ENCODE measurements at regions not wholly inside any gene's neighbourhood (a gene's known extent, or its start where the extent isn't known, plus 50 kb on each side); places are given as distances from the start of the nearest gene placed in this dataset.
"Not testable (repeated sequence)": the region's sequence is repeated elsewhere in the genome, so short reads cannot be mapped to it uniquely, and the experiment has no call there.

DNA sequence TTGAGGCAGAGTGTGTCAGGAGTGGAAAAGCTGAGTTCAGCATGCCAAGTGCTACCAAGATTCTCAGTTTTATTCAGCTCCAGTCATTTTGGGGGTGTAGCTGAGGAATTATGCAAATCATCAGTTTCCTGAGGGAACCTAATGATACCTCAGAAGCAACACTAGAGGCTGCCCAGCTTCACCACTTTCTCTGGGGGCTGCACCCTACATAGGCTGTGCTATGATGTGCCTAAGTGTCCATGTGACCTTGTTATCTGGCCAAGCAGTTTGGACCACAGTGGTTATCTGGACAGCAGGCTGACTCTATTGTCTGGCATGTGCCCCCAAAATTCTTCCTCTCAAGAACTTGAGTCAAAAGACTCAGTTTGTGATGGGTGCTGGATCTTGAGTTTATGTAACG is 374.6 kb upstream of the SYNCRIP start:
- H3K36me3 ChIP-seq, result no peaks in the 10 kb centered on the region
- 84% methylated on average over 1 of the region's 1 CpG for WGBS
- TF ChIP-seq POLR2A (IDR thresholded peaks at IDR 0.05) (no peak), POLR2AphosphoS5 (IDR thresholded peaks at IDR 0.05) (no peak)
- TF ChIP-seq, protein P1, sequence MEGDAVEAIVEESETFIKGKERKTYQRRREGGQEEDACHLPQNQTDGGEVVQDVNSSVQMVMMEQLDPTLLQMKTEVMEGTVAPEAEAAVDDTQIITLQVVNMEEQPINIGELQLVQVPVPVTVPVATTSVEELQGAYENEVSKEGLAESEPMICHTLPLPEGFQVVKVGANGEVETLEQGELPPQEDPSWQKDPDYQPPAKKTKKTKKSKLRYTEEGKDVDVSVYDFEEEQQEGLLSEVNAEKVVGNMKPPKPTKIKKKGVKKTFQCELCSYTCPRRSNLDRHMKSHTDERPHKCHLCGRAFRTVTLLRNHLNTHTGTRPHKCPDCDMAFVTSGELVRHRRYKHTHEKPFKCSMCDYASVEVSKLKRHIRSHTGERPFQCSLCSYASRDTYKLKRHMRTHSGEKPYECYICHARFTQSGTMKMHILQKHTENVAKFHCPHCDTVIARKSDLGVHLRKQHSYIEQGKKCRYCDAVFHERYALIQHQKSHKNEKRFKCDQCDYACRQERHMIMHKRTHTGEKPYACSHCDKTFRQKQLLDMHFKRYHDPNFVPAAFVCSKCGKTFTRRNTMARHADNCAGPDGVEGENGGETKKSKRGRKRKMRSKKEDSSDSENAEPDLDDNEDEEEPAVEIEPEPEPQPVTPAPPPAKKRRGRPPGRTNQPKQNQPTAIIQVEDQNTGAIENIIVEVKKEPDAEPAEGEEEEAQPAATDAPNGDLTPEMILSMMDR (IDR thresholded peaks at IDR 0.05), result no peak
- DNase-seq (ENCODE audit: low spot score), result no peak
- no peak overlapping the region for H3K4me3 ChIP-seq
- intact Hi-C loops (cut with DNase I), result no loop called here
- no peak overlapping the region for H3K27ac ChIP-seq
- no peaks in the 10 kb centered on the region for H3K27me3 ChIP-seq (replicated peaks; ENCODE audit: insufficient read depth)
- H3K9me3 ChIP-seq, result no peaks in the 10 kb centered on the region
- H3K4me1 ChIP-seq (replicated peaks), result no peaks in the 10 kb centered on the region

DNA sequence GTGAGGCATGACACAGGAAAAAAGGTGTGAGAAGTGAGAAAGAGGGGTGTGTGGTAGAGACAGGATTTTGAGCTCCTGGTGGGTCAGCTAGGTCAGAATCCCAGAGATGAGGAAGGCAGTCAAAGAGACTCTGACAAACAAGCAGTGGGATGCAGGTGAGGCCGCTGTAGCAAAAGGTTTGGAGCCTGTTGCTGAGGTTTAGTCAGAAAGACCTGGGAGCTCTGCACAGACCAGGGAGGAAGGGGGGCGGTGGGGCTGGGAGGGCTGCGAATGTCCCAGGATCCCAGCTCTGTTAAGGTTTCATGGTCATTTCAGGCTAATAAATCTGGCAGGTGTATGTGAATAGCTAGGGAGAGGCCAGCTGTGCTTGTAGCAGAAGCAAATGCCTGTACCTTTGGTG is 373.9 kb upstream of the SYNCRIP start:
- Histone ChIP-seq H3K27ac (no peak overlapping the region), H3K9me3 (no peaks in the 10 kb centered on the region), H3K4me3 (no peak overlapping the region), H3K4me1 (replicated peaks) (no peaks in the 10 kb centered on the region), H3K36me3 (no peaks in the 10 kb centered on the region), H3K27me3 (replicated peaks; ENCODE audit: insufficient read depth) (no peaks in the 10 kb centered on the region)
- intact Hi-C loops (cut with DNase I), result no loop called here
- 67% methylated on average over 3 of the region's 3 CpGs for WGBS
- TF ChIP-seq, protein P1 (IDR thresholded peaks at IDR 0.05), result no peak
- TF ChIP-seq POLR2AphosphoS5 (IDR thresholded peaks at IDR 0.05) (no peak), POLR2A (IDR thresholded peaks at IDR 0.05) (no peak)
- no peak for DNase-seq (ENCODE audit: low spot score)

DNA sequence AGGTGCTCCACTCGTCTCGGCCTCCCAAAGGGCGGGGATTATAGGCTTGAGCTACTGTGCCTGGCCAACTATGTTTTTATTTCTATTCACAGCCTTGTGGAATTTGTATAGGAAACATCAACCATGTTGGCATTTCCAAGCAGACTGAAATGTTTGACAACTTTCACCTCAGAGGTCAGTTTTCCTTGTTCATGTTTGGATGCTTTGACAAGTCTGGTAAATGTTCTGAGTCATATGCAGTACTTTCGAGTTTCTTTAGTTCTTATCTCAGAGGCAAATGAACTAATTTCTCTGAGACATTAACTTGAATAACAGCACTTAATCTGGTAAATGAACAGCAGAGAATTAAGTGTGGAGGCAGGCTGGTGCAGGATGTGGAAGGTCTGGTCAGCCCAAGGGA is 373.4 kb upstream of the SYNCRIP start:
- no peaks in the 10 kb centered on the region for H3K4me1 ChIP-seq (replicated peaks)
- H3K27me3 ChIP-seq (replicated peaks; ENCODE audit: insufficient read depth), result no peaks in the 10 kb centered on the region
- no peak overlapping the region for H3K27ac ChIP-seq
- no peaks in the 10 kb centered on the region for H3K9me3 ChIP-seq
- DNase-seq (ENCODE audit: low spot score), result no peak
- no peaks in the 10 kb centered on the region for H3K36me3 ChIP-seq
- TF ChIP-seq POLR2A (IDR thresholded peaks at IDR 0.05) (no peak), POLR2AphosphoS5 (IDR thresholded peaks at IDR 0.05) (no peak)
- TF ChIP-seq, protein P1 (IDR thresholded peaks at IDR 0.05), result no peak
- no peak overlapping the region for H3K4me3 ChIP-seq
- intact Hi-C loops (cut with DNase I), result no loop called here
- WGBS, result 75% methylated on average over 4 of the region's 4 CpGs

DNA sequence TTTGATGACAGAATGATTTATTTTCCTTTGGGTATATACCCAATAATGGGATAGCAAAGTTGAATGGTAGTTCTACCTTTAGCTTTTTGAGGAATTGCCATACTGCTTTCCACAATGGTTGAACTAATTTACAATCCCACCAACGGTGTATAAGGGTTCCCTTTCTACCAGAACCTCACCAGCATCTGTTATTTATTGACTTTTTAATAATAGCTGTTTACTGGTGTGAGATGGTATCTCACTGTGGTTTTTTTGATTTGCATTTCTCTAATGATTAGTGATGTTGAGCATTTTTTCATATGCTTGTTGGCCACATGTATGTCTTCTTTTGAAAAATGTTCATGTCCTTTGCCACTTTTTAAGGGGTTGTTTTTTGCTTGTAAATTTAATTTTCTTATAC is 370.3 kb upstream of the SYNCRIP start:
- DNase-seq (ENCODE audit: low spot score); H3K27ac ChIP-seq; H3K27me3 ChIP-seq (replicated peaks; ENCODE audit: insufficient read depth); H3K36me3 ChIP-seq; H3K9me3 ChIP-seq; H3K4me3 ChIP-seq; H3K4me1 ChIP-seq (replicated peaks); intact Hi-C loops (cut with DNase I): not testable (repeated sequence)
- 58% methylated on average over 1 of the region's 1 CpG for WGBS

DNA sequence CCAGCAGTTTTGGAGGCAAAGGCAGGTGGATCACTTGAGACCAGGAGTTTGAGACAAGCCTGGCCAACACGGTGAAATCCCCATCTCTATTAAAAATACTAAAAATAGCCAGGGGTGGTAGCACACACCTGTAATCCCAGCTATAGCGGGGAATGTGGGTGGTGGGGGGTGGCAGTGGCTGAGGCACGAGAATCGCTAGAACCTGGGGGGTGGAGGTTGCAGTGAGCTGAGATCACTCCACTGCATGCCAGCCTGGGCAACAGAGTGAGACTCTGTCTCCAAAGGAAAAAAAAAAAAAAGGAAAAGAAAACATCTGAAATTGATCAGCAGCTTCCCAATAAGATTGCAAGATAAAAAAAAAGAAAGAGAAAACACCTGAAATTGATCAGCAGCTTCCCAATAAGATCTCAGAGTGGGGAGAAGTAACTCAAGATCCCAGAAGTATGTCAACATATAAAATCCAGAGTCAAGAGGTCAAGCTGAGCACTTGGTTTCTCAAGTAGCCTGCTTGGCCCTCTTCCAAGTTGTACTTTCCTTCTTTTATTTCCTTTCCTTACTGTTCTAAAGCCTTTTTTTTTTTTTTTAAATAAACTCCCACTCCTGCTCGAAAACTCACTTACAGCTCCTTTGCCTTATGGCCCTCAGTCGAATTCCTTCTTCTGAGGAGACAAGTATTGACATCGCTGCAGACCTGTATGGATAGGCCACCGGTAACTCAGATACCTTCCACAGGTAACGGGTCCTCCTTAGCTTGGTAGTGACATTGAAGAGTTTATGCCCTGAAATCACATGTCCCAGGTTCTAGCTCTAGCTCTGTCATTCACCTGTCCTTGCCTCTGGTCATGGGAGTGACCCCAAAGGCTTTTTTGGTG is 368.5 kb upstream of the SYNCRIP start:
- no peaks in the 10 kb centered on the region for H3K27me3 ChIP-seq (replicated peaks; ENCODE audit: insufficient read depth)
- no peak for DNase-seq (ENCODE audit: low spot score)
- H3K9me3 ChIP-seq, result no peaks in the 10 kb centered on the region
- 41% methylated on average over 9 of the region's 9 CpGs for WGBS
- H3K36me3 ChIP-seq, result no peaks in the 10 kb centered on the region
- intact Hi-C loops (cut with DNase I), result no loop called here
- TF ChIP-seq POLR2AphosphoS5 (IDR thresholded peaks at IDR 0.05), result no peak
- no peak for TF ChIP-seq POLR2A (IDR thresholded peaks at IDR 0.05)
- TF ChIP-seq, protein P1 (IDR thresholded peaks at IDR 0.05), result no peak
- H3K4me1 ChIP-seq (replicated peaks), result no peaks in the 10 kb centered on the region
- H3K4me3 ChIP-seq, result no peak overlapping the region
- H3K27ac ChIP-seq, result no peak overlapping the region

All from prostate gland (tissue), 2 donors.